22Rv1 (cell line): ENCODE measurements at regions not wholly inside any gene's neighbourhood (a gene's known extent, or its start where the extent isn't known, plus 50 kb on each side); places are given as distances from the start of the nearest gene placed in this dataset.

Experiments used
- CTCF ChIP-seq: fragments of 450-650 bp; IDR thresholded peaks from 2 replicates; pipeline ENCODE4 v1.5.1; 2017; ENCODE audit warnings: mild to moderate bottlenecking
- ZFX ChIP-seq: fragments of 450-650 bp; IDR thresholded peaks from 2 replicates; pipeline ENCODE4 v1.6.1; 2017; ENCODE audit warnings: antibody characterized with exemption, borderline replicate concordance

GRCh38 chr10:131435760-131436457 is 124.4 kb upstream of the TCERG1L start:
- TF ChIP-seq CTCF (no peak), ZFX (no peak)
